ENCODE measurements at regions not wholly inside any gene's neighbourhood (a gene's known extent, or its start where the extent isn't known, plus 50 kb on each side); places are given as distances from the start of the nearest gene placed in this dataset.

GRCh38 chr3:30130391-30130790 is 476.0 kb upstream of the TGFBR2 start:
- H3K36me3 ChIP-seq (ENCODE audit: control insufficient read depth, insufficient read depth, low read length), result no peaks in the 10 kb centered on the region
- TF ChIP-seq, protein P1, sequence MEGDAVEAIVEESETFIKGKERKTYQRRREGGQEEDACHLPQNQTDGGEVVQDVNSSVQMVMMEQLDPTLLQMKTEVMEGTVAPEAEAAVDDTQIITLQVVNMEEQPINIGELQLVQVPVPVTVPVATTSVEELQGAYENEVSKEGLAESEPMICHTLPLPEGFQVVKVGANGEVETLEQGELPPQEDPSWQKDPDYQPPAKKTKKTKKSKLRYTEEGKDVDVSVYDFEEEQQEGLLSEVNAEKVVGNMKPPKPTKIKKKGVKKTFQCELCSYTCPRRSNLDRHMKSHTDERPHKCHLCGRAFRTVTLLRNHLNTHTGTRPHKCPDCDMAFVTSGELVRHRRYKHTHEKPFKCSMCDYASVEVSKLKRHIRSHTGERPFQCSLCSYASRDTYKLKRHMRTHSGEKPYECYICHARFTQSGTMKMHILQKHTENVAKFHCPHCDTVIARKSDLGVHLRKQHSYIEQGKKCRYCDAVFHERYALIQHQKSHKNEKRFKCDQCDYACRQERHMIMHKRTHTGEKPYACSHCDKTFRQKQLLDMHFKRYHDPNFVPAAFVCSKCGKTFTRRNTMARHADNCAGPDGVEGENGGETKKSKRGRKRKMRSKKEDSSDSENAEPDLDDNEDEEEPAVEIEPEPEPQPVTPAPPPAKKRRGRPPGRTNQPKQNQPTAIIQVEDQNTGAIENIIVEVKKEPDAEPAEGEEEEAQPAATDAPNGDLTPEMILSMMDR (IDR thresholded peaks at IDR 0.05; ENCODE audit: insufficient read depth, low read length, poor library complexity, severe bottlenecking), result no peak
- DNase-seq (ENCODE audit: low read depth), result no peak
- no peak overlapping the region for H3K4me3 ChIP-seq (ENCODE audit: low read depth, low read length)
- H3K27me3 ChIP-seq (ENCODE audit: control insufficient read depth, insufficient read depth, low read length), result no peaks in the 10 kb centered on the region

GRCh38 chr3:30131191-30131590 is 475.2 kb upstream of the TGFBR2 start:
- TF ChIP-seq, protein P1 (IDR thresholded peaks at IDR 0.05; ENCODE audit: insufficient read depth, low read length, poor library complexity, severe bottlenecking), result no peak
- no peak for DNase-seq (ENCODE audit: low read depth)
- H3K27me3 ChIP-seq (ENCODE audit: control insufficient read depth, insufficient read depth, low read length), result no peaks in the 10 kb centered on the region
- H3K4me3 ChIP-seq (ENCODE audit: low read depth, low read length), result no peak overlapping the region
- H3K36me3 ChIP-seq (ENCODE audit: control insufficient read depth, insufficient read depth, low read length), result no peaks in the 10 kb centered on the region

GRCh38 chr3:30135190-30135589 is 471.2 kb upstream of the TGFBR2 start:
- no peak for DNase-seq (ENCODE audit: low read depth)
- no peaks in the 10 kb centered on the region for H3K36me3 ChIP-seq (ENCODE audit: control insufficient read depth, insufficient read depth, low read length)
- H3K4me3 ChIP-seq (ENCODE audit: low read depth, low read length), result no peak overlapping the region
- no peaks in the 10 kb centered on the region for H3K27me3 ChIP-seq (ENCODE audit: control insufficient read depth, insufficient read depth, low read length)
- TF ChIP-seq, protein P1 (IDR thresholded peaks at IDR 0.05; ENCODE audit: insufficient read depth, low read length, poor library complexity, severe bottlenecking), result no peak

DNA sequence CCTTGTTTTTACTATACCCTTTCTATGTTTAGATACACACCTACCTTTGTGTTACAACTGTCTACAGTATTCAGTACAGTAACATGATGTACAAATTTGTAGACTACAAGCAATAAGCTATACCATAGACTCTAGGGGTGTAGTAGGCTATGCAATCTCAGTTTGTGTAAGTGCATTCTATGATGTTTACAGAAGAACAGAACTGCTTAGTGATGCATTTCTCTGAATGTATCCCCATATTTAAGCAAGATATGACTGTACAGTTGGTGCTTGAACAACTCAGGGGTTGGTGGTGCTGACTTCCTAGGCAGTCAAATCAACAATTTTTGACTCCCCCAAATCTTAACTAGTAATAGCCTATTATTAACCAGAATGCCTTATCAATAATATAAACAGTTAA is 467.1 kb upstream of the TGFBR2 start:
- no peaks in the 10 kb centered on the region for H3K27me3 ChIP-seq (ENCODE audit: control insufficient read depth, insufficient read depth, low read length)
- TF ChIP-seq, protein P1 (IDR thresholded peaks at IDR 0.05; ENCODE audit: insufficient read depth, low read length, poor library complexity, severe bottlenecking), result no peak
- H3K4me3 ChIP-seq (ENCODE audit: low read depth, low read length), result no peak overlapping the region
- DNase-seq (ENCODE audit: low read depth), result no peak
- no peaks in the 10 kb centered on the region for H3K36me3 ChIP-seq (ENCODE audit: control insufficient read depth, insufficient read depth, low read length)

- H3K4me3 ChIP-seq (ENCODE audit: low read depth, low read length), result no peak overlapping the region
- no peaks in the 10 kb centered on the region for H3K27me3 ChIP-seq (ENCODE audit: control insufficient read depth, insufficient read depth, low read length)
- H3K36me3 ChIP-seq (ENCODE audit: control insufficient read depth, insufficient read depth, low read length), result no peaks in the 10 kb centered on the region
- TF ChIP-seq, protein P1 (IDR thresholded peaks at IDR 0.05; ENCODE audit: insufficient read depth, low read length, poor library complexity, severe bottlenecking), result no peak
- DNase-seq (ENCODE audit: low read depth), result no peak
Measured at GRCh38 chr3:30140356-30141075, 465.9 kb upstream of the TGFBR2 start.

- H3K27me3 ChIP-seq (ENCODE audit: control insufficient read depth, insufficient read depth, low read length), result no peaks in the 10 kb centered on the region
- no peak for DNase-seq (ENCODE audit: low read depth)
- H3K36me3 ChIP-seq (ENCODE audit: control insufficient read depth, insufficient read depth, low read length), result no peaks in the 10 kb centered on the region
- TF ChIP-seq, protein P1 (IDR thresholded peaks at IDR 0.05; ENCODE audit: insufficient read depth, low read length, poor library complexity, severe bottlenecking), result no peak
- no peak overlapping the region for H3K4me3 ChIP-seq (ENCODE audit: low read depth, low read length)
Measured at GRCh38 chr3:30141178-30141581, 465.2 kb upstream of the TGFBR2 start.
